Lower lobe of right lung (tissue), 2 donors: ENCODE measurements at regions not wholly inside any gene's neighbourhood (a gene's known extent, or its start where the extent isn't known, plus 50 kb on each side); places are given as distances from the start of the nearest gene placed in this dataset.
"Not testable (repeated sequence)": the region's sequence is repeated elsewhere in the genome, so short reads cannot be mapped to it uniquely, and the experiment has no call there.

Source experiments
- ATAC-seq, 2 donors: fragments of 200-7000 bp; cut with Tn5 transposase; one replicate each; pipeline ENCODE4 v1.9.1; 2020 to 2022; ENCODE audit warnings: mild to moderate bottlenecking in 2 of 2, moderate library complexity in 2 of 2
- DNase-seq: peaks from one replicate; pipeline ENCODE4 v3.0.0-alpha.2; 2020
- H3K27ac ChIP-seq: fragments of 200-600 bp; one replicate; pipeline ENCODE4 v1.8.0; 2022
- H3K27me3 ChIP-seq: fragments of 200-600 bp; one replicate; pipeline ENCODE4 v1.8.0; 2022; ENCODE audit warnings: low read depth
- H3K36me3 ChIP-seq: fragments of 200-600 bp; one replicate; pipeline ENCODE4 v1.8.0; 2022; ENCODE audit warnings: mild to moderate bottlenecking
- H3K4me1 ChIP-seq: fragments of 200-600 bp; one replicate; pipeline ENCODE4 v1.8.0; 2022
- H3K4me3 ChIP-seq: fragments of 200-600 bp; one replicate; pipeline ENCODE4 v1.8.0; 2022; ENCODE audit warnings: mild to moderate bottlenecking
- H3K9me3 ChIP-seq: fragments of 200-600 bp; one replicate; pipeline ENCODE4 v1.8.0; 2022
- intact Hi-C: fragments of 100-400 bp; cut with DNase I; formaldehyde crosslinking; loops from one replicate; pipeline ENCODE4 v1.11.0; 2022
- TF ChIP-seq, protein P1 (sequence below): fragments of 200-600 bp; IDR thresholded peaks from one replicate; pipeline ENCODE4 v1.8.0; 2022; ENCODE audit warnings: antibody characterized with exemption, mild to moderate bottlenecking
- donor health status: DM: no; HTN: yes; CAD: no; lungs with severe emphysema.

DNA sequence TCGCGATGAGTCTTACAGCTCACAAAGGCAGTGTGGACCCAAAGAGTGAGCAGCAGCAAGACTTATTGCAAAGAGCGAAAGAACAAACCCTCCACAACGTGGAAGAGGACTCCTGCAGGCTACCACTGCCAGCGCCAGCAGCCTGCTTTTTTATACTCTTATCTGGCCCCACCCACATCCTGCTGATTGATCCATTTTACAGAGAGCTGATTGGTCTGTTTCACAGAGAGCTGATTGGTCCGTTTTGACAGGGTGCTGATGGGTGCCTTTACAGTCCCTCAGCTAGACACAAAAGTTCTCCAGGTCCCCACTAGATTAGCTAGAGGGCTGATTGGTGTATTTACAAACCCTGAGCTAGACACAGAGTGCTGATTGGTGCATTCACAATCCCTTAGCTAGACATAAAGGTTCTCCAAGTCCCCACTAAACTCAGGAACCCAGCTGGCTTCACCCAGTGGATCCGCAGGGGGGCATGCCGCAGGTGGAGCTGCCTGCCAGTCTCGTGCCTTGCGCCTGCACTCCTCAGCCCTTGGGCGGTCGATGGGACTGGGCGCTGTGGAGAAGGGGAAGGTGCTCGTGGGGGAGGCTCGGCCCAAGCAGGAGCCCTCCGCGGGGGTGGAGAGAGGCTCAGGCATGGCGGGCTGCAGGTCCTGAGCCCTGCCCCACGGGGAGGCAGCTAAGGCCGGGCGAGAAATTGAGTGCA, 75.7 kb downstream of the QDPR start:
- H3K36me3 ChIP-seq, intact Hi-C loops, H3K27ac ChIP-seq, H3K4me3 ChIP-seq, H3K4me1 ChIP-seq, DNase-seq, H3K27me3 ChIP-seq, H3K9me3 ChIP-seq: not testable (repeated sequence)
- ATAC-seq, result peak in 1 of 2 donors; percentile 27

DNA sequence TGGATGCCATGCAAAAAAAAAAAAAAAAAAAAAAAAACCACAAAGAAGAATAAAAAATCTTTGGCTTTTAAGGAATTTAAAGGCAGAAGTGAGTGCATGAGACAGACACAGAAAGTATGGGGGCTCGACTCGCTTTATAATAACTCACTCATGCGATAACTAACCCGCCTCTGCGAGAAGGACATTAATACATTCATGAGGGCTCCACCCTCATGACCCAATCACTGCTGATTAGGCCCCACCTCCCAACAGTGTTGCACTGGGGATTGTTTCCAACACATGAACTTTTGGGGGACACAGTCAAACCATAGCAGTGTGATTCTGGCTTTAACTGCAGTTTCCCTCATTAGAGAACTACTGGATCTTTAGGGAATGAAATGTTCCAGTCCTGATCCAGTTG, 78.1 kb downstream of the QDPR start:
- ATAC-seq (no peak), DNase-seq (no peak)
- intact Hi-C loops, result no loop called here
- Histone ChIP-seq H3K27me3 (no peaks in the 10 kb centered on the region), H3K9me3 (no peaks in the 10 kb centered on the region), H3K36me3 (no peaks in the 10 kb centered on the region), H3K4me1 (no peaks in the 10 kb centered on the region), H3K4me3 (no peak overlapping the region), H3K27ac (no peak overlapping the region)
- TF ChIP-seq, protein P1, sequence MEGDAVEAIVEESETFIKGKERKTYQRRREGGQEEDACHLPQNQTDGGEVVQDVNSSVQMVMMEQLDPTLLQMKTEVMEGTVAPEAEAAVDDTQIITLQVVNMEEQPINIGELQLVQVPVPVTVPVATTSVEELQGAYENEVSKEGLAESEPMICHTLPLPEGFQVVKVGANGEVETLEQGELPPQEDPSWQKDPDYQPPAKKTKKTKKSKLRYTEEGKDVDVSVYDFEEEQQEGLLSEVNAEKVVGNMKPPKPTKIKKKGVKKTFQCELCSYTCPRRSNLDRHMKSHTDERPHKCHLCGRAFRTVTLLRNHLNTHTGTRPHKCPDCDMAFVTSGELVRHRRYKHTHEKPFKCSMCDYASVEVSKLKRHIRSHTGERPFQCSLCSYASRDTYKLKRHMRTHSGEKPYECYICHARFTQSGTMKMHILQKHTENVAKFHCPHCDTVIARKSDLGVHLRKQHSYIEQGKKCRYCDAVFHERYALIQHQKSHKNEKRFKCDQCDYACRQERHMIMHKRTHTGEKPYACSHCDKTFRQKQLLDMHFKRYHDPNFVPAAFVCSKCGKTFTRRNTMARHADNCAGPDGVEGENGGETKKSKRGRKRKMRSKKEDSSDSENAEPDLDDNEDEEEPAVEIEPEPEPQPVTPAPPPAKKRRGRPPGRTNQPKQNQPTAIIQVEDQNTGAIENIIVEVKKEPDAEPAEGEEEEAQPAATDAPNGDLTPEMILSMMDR, result no peak

DNA sequence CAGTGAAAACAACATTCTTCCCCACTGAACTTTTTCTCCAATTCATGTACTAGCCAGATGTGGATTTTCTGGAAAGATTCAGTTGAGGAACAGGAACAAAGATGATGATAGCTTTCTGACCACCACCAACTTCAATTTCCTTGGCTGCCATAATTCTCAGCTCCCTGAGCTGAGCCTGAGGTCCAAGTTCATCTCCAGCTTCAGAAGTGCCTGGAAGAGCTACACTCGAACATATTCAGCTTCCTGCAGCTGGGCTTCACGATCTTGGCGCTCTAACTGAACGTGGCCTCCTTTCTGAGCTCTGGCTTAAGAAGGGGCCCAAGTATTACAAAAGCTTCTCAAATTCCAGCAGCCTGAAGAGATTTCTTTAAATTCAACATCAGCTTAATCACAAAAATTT, 83.9 kb downstream of the QDPR start:
- TF ChIP-seq, protein P1, result no peak
- Histone ChIP-seq H3K27ac (no peak overlapping the region), H3K4me3 (no peak overlapping the region), H3K27me3 (no peaks in the 10 kb centered on the region), H3K4me1 (no peaks in the 10 kb centered on the region), H3K9me3 (no peaks in the 10 kb centered on the region), H3K36me3 (no peaks in the 10 kb centered on the region)
- intact Hi-C loops, result no loop called here
- ATAC-seq, result no peak
- no peak for DNase-seq

DNA sequence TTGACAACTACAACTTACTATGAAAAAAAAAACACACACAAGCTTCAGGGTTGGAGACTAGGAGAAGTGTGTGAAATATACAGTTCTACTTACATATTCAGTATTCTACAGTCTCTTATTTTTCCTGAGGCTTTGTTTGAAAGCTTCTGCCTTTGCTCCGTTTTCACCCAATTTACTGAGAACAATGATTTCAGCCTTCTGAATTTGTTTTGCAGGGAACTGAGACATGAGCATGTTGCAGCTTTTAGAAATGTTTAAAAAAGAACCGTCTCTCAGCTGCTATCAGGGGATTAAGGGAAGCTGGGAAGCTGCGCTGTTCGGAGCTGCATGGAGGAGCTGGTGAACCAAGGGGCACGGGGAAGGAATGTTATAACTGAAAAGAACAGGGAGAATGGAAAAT, 85.7 kb downstream of the QDPR start:
- TF ChIP-seq, protein P1, result no peak
- no peaks in the 10 kb centered on the region for H3K4me1 ChIP-seq
- intact Hi-C loops, result no loop called here
- no peak overlapping the region for H3K4me3 ChIP-seq
- no peaks in the 10 kb centered on the region for H3K9me3 ChIP-seq
- DNase-seq (no peak), ATAC-seq (no peak)
- H3K27ac ChIP-seq, result no peak overlapping the region
- no peaks in the 10 kb centered on the region for H3K27me3 ChIP-seq
- H3K36me3 ChIP-seq, result no peaks in the 10 kb centered on the region

DNA sequence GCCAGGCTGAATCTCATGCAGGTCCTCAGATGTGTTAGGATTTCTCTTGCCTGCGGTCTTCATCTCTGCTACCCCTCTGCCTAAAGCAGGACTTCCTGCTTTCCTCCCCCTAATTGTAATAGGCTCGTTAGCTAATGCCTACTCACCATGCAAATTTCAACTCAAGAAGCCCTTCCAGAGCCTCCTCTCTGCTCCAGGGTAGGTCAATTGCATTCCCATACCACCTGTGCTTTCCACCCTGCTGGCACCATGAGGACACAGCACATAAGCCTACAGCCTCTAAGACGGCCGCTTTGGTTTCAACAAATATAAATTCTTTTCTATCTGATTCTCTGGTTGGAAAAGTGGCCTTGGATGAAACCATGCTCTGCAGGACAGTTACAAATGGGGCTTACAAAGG, 93.9 kb downstream of the QDPR start:
- TF ChIP-seq, protein P1, result no peak
- H3K4me3 ChIP-seq, result no peak overlapping the region
- DNase-seq (no peak), ATAC-seq (no peak)
- no peaks in the 10 kb centered on the region for H3K27me3 ChIP-seq
- no peaks in the 10 kb centered on the region for H3K36me3 ChIP-seq
- intact Hi-C loops, result no loop called here
- H3K27ac ChIP-seq, result no peak overlapping the region
- no peaks in the 10 kb centered on the region for H3K4me1 ChIP-seq
- no peaks in the 10 kb centered on the region for H3K9me3 ChIP-seq

- DNase-seq (no peak), ATAC-seq (no peak)
- Histone ChIP-seq H3K27me3 (no peaks in the 10 kb centered on the region), H3K36me3 (no peaks in the 10 kb centered on the region), H3K4me3 (no peak overlapping the region), H3K9me3 (no peaks in the 10 kb centered on the region), H3K27ac (no peak overlapping the region), H3K4me1 (no peaks in the 10 kb centered on the region)
- intact Hi-C loops, result no loop called here
- TF ChIP-seq, protein P1, result no peak
These were observed 97.5 kb downstream of the QDPR start for GRCh38 chr4:17414392-17414791.
